HK-2 (cell line): ENCODE measurements at regions not wholly inside any gene's neighbourhood (a gene's known extent, or its start where the extent isn't known, plus 50 kb on each side); places are given as distances from the start of the nearest gene placed in this dataset.
"Not testable (repeated sequence)": the region's sequence is repeated elsewhere in the genome, so short reads cannot be mapped to it uniquely, and the experiment has no call there.

Experiments
- DNase-seq: peaks from one replicate; pipeline ENCODE4 v3.0.0-alpha.2; 2018; ENCODE audit not compliant: unreplicated experiment

- no peak for DNase-seq
Observed at GRCh38 chr10:33783557-33783956, 449.1 kb upstream of the NRP1 start.

GRCh38 chr10:33783078-33783477 is 448.6 kb upstream of the NRP1 start:
- no peak for DNase-seq

DNA sequence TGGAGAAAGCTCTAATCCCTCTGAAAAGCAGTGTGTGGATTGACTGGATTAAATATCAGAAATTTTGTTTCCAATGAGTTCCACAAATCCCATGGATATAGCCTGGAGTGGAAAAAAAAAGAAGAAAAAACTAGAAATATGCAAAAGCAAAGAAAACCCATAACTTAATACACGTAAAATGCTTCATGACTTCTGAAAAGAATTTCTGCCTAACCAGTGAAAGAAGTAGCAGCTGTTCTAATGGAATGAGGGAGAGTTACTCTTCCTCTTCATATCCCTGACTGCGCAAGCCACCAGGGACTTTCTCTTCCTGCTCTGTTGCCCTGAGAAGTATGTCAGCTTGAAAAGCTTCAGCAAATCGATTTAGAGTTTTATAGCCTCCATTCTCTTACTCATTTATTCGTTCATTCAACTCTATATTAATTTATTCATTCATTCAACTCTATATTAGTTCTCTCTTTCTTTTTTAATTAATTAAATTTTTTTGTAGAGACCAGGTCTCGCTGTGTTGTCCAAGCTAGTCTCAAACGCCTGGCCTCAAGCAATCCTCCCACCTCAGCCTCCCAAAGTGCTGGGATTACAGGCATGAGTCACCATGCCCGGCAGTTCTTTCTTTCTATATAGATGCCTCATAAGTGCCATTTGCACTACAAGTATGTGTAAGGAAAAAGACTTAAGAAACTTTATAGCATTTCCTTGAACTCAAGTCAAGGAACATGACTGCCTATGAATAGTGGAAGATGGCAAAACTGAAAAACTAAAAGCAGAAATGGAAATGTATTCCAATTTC is 447.3 kb upstream of the NRP1 start:
- DNase-seq: no peak

DNA sequence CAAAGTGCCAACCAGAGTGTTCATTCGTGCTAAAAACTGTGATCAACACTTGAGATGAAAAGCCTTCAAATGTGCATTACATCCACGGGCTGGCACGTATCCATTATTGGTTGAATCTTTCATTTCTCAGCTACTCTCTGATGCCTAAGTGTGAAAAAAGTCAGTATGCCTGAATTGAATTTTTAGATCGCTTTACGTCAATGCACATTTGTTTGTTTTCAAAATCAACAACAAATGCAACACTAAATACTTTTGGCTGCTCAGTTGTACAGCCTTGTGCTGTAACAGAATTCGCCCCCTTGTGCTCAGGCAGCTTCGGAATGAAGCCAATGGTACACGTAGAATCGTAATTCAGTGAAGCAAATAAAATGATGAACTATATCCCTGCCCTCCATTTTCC is 446.5 kb upstream of the NRP1 start:
- no peak for DNase-seq

DNA sequence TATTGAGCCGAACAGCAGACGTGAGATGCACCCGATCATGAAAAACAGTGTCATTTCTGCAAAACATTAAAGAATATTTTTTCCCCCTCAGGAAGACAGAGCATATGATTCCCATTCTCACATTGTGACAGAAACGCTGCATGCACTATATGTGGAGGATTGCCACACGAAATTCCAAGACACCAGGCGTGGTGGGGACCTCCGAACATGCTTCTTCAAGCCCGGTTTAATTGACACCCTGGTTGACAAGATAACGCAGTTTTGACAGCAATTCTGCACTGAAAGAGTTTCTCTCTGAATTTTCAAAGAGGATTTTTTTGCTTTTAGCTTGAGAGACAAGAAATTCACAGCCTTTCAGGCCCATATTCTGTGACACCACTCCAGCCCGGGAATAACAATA is 442.8 kb upstream of the NRP1 start:
- DNase-seq: no peak

DNA sequence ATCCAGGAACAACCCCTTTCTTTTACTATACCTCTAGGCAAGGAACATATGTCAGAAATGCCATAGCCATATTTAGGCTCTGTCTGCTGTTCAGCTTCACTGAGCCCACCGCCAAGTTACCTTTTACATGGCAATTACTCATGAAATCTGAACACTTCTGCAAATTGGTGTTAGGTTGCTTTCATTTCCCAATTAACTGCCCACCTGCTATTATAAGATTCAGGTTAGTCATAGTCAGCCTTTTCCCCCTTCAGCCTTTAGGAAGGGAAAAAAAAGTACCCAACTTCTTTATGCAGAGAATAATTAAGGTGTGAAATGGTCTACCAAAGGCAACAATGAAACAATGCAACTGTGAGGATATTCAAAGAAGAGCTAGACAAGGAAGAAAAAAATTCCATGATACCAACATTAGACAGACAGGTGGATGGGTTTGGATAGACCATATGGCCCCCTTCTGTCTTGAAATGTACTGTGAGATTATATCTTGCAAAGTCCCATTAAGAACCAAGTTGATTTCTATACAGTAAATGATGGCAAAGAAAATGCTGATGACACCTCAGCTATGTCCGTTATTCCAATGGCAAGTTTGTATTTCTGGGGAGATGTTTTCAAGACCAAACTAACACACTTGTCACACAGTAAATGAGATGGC is 442.1 kb upstream of the NRP1 start:
- no peak for DNase-seq

DNA sequence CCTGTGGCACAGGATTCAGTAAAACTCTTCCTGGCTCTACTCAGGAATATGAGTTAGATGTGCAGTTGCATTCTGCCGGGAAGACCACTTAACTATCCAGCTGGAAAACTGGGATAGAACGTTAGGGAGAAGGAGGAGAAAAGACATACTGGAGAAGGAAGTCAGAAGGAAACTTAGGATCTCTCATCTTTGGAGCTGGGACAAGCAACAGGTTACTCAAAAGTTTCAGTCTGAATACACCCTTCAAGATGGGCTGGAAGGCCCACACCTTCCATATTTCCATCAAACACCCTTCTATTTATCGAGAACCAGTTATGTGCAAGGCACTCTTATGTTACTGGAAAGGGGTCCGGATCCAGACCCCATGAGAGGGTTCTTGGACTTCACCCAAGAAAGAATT is 440.4 kb upstream of the NRP1 start:
- no peak for DNase-seq

GRCh38 chr10:33773886-33774480 is 439.5 kb upstream of the NRP1 start:
- no peak for DNase-seq

DNA sequence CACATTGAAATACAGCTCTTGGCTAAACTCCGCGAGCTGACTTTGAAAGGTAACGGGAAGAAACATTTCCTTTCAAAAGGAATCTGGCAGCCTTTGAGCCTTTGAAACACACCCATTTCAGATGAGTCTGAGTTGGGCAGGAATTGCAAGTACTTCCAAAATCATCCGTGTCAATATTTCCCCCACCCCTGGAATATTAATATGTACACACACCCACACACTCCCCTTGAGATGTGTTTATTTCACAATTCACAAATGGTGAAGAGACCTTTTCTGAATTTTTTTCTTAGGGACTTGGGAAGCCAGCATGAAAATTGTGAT is 438.7 kb upstream of the NRP1 start:
- no peak for DNase-seq

DNA sequence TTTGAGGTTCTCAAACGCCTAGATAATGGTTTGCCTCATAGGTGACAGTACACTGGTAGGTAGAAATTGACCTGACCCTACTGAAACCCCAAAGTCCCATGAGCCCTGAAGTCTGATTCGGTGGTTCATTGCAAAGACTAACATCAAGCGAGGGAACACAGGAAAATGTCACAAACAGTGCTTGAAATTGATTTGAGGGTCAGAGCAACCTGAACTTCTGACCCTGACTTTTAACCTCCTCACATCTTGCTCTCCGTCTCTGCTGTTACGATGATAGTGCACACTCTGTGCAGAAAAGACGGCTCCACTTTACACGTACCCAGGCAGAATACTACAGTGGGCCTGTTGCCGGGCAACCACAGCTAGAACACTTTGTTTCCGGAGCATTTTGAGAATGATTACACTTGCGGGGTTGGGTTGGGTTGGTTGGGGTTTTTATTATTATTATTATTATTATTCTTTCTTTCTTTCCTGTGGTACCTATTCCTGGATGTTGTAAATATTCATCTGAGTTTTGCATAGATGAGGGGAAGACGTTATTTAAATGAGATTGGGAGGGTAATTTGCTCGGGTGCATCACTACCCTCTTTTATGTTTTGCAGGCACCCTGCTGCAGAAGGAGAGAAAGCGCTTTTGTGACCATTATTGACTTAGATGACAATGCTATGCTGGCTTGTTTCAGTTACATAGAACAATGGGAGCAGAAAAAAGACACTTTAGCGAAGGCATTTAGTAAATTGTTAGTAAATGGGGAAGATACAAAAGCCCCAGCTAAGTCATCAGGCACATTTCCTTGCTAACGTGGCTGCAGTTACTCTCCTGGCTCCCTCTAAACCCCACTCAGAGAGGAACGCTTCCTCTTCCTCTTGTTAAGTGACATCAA is 438.1 kb upstream of the NRP1 start:
- no peak for DNase-seq

- not testable (repeated sequence) for DNase-seq
Observed at GRCh38 chr10:33771856-33772255, 437.4 kb upstream of the NRP1 start.

- DNase-seq: no peak
Observed at GRCh38 chr10:33764694-33765185, 430.3 kb upstream of the NRP1 start.

DNA sequence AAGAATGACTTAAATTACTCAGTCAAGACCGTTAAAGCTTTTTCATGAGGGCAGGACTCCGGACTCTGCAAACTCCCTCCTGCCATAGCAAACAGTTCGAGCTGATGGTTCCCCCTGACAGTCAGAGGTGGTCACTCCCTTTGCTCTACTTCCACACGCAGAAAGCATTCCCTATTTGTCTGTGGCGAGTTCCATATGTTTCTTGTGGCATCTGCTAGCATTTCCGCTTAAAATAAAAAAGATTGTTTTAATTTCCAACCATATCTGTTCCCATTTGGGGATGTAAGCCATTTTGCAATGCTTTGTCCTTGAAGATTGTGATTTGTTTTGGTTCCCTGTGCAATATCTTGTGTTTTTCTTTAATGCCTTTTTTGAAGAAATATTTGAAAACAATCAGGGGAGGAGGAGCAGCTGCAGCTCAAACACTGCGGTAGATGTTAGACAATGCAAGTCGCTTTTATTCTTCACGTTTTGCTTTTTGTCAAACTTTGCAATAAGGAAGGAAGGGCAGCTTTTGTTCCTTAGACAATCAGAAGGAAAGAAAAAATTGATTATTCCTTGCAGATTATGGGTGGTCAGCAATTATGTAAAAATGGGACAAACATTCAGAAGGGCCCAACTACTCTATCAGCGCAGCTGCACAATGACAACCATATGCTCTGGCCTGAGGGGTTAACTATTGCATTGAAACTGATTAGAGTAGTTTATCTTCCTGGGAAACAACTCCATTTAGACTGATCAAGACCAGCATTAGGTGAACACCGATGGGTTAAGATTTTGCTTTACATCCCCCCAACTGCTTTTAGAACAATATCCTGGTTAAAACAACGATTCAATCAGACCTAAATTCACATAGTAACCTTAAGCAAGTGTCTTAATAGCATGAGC is 425.8 kb upstream of the NRP1 start:
- no peak for DNase-seq

DNA sequence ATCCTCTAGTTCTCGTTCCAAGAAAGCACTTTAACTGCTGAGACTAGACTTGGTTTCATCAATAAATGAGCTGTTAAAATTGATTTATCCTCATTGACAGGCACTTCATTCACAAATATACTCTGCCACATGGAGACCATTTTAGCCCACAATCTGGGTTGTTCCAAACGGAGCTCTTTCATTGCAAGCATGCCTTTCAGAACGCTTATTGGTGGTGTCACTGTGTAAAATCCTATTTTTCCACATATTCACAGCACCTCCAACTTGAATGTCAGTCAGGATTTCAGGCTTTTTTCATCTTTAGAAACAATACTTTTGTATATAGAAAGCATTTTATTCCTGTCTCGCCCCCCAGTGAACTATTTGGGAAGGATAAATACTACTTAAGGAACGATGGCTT is 424.7 kb upstream of the NRP1 start:
- no peak for DNase-seq

DNA sequence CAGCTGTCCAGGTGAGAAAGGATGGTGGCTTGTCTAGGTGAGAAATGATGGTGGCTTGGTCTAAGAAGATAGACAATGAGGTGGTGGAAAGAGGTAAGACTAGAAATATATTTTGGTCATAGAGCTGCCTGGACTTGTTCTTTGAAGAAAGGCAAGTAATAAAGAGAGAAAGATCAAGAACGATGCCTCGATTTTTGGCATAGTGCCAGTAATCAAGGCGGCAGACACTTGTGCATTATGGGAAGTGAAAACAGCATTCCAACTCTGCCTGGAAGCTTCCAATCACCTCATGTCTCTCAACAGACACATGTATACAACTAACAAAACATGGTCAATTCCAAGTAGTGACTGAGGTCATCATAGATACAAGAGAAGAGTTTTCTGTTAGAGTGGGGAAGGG is 423.8 kb upstream of the NRP1 start:
- DNase-seq: no peak

- DNase-seq: no peak
Observed at GRCh38 chr10:33754052-33754451, 419.6 kb upstream of the NRP1 start.

- no peak for DNase-seq
Observed at GRCh38 chr10:33753389-33753788, 418.9 kb upstream of the NRP1 start.

DNA sequence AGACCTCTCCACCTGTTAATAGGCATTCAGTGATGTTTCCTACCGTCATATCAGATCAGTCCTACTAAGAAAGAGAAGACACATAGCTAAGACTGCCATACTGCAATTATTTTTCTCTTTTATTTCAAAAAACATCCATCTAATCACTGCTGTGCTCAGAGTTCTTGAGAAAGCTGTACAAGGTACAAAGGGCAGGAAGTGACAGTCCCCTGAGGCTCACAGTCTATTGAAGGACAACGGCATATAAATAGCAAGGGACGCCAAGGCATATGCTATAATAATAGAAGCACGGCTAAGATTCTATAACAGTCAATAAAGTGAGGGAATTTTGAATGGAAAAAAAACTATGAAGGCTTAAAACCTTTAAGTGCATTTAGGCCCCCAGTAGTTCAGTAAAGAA is 415.3 kb upstream of the NRP1 start:
- no peak for DNase-seq

DNA sequence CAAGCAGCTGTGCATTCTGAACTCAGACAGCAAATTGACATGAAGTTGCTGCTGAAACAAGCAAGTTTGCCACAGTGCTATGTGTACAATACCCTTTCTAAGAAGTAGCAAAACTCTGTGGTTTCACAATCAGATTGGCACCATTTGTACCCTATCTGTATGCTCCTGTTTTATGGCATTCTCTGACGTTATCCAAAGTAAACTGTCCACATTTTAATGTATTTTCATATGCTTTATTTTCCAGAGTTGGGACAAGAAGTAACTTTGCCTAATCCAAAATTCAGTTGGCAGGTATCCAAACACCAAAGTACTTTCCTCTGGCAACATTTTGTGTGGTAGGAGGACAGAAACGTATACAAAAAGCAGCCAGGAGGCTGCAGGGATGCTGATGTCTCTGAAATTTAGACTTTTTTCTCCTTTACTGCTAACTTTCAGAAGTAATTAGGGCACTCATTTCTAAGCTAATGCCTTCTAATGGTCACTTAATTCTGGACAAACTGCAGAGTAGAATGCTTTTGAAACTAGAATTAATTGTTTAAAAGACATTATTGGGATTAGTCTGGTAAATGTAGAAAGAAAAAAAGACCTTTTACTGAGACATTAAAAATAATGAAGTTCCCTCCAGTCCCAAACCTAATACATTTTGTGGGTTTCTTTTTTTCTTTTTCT is 414.7 kb upstream of the NRP1 start:
- no peak for DNase-seq

DNA sequence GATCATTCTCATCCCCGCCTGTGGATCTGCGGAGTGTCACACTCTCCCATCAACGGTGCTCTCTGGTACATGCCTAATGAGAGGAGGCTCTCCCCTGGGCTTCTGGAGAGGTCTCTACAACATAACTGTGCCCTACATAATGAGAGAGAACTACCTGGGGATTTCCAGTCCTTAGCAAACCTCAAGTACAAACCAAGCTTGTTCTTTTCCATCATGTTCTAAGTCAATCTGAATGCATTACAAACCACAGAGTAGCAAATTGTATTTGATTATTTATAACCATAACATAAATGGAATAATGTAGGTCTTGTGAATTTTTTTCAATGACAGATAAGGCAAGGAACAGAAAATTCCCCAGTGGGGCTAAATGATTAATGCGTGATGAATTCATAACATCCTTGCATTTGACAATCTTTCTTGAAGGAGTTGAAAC is 412.4 kb upstream of the NRP1 start:
- DNase-seq: no peak

DNA sequence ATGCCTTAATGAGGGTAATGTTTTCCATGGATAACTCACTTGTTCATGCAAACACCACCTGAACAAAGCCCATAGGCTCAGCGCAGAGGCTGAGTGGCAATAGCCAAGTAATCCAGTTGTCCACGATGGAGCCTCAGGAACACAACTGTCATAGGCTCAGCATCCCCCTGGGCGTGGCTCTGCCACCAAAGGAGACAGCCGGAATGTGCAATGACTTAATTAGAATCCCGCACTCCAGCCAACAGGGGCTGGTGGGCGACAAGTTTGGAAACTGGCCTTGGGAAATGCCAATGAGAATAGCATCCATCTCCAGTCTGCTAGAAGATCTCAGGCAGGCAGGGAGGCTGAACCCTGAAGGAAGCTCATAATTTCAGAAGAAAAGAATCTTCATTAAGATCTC is 411.7 kb upstream of the NRP1 start:
- no peak for DNase-seq
